Endothelial cell of umbilical vein (primary cell): ENCODE measurements at regions not wholly inside any gene's neighbourhood (a gene's known extent, or its start where the extent isn't known, plus 50 kb on each side); places are given as distances from the start of the nearest gene placed in this dataset.

Experiments used
- BruUV-seq: library from RNA; stranded (reverse); fragments of 400-500 nt; replicated peaks from 2 replicates; lab custom pipeline; 2021; lab: Mats Ljungman, UMichigan
- CTCF ChIA-PET: fragments of 300-600, 350-600 bp; sonication (Branson Sonifier 250); formaldehyde crosslinking; loops from one replicate; lab custom pipeline; 2021; ENCODE audit warnings: antibody characterized with exemption, inconsistent platforms; lab: Charles Lee
- POLR2A ChIA-PET: fragments of 300-600, 350-600 bp; sonication (Branson Sonifier 250); formaldehyde crosslinking; loops from one replicate; lab custom pipeline; 2021; ENCODE audit warnings: antibody characterized with exemption, inconsistent platforms; lab: Charles Lee
- DNase-seq: peaks from one replicate; pipeline ENCODE4 v3.0.0-alpha.2; 2011; ENCODE audit warnings: low read depth, low spot score
- FAIRE-seq: peaks from 2 replicates; lab custom pipeline; 2011; peaks lifted over from hg19 to GRCh38; lab: Jason Lieb, UNC
- H2AFZ ChIP-seq: 2 replicates; pipeline ENCODE4 v1.6.0; 2012; ENCODE audit warnings: low read depth, low read length, control low read depth, inconsistent platforms
- H3K27ac ChIP-seq: 2 replicates; pipeline ENCODE4 v1.5.1; 2011; ENCODE audit warnings: low read depth, mild to moderate bottlenecking, control low read depth, low read length, moderate library complexity; ENCODE audit not compliant: insufficient read depth
- H3K27me3 ChIP-seq, 2 experiments: 2 replicates each; pipeline versions ENCODE4 v1.6.0 to v1.6.1; 2011; ENCODE audit warnings: low read length in 2 of 2, mixed read lengths in 1 of 2; ENCODE audit not compliant: control insufficient read depth in 2 of 2, insufficient read depth in 2 of 2
- H3K36me3 ChIP-seq, 2 experiments: 2 replicates in 1 of 2; 3 replicates in 1 of 2; pipeline ENCODE4 v1.5.1; 2011; ENCODE audit warnings: low read length in 2 of 2, mild to moderate bottlenecking in 1 of 2, moderate library complexity in 1 of 2; ENCODE audit not compliant: control insufficient read depth in 2 of 2, insufficient read depth in 2 of 2; ENCODE audit errors: extremely low read depth in 1 of 2
- H3K4me1 ChIP-seq: 3 replicates; pipeline ENCODE4 v1.5.1; 2011; ENCODE audit warnings: mild to moderate bottlenecking, low read length; ENCODE audit not compliant: control insufficient read depth, insufficient read depth; ENCODE audit errors: extremely low read depth
- H3K4me2 ChIP-seq: 2 replicates; pipeline ENCODE4 v1.6.1; 2011; ENCODE audit warnings: low read length, control low read depth, mixed read lengths; ENCODE audit not compliant: insufficient read depth
- H3K4me3 ChIP-seq, 3 experiments: fragments of 200-600 bp in 1 of 3; sonication (generic), shearing (Covaris generic) in 1 of 3; replicated peaks in 1 of 3; 2 replicates each; pipeline ENCODE4 v1.5.1; 2011 to 2016; ENCODE audit warnings: control low read depth in 3 of 3, low read length in 3 of 3, mild to moderate bottlenecking in 2 of 3, inconsistent platforms in 1 of 3, low read depth in 1 of 3, moderate library complexity in 1 of 3; ENCODE audit not compliant: insufficient read depth in 1 of 3
- H3K79me2 ChIP-seq: 2 replicates; pipeline ENCODE4 v1.6.0; 2012; ENCODE audit warnings: low read length, inconsistent platforms; ENCODE audit not compliant: control insufficient read depth, insufficient read depth
- H3K9ac ChIP-seq: replicated peaks from 2 replicates; pipeline ENCODE3; 2011; ENCODE audit warnings: low read length, control low read depth; ENCODE audit not compliant: insufficient read depth; ENCODE audit errors: extremely low read depth
- H3K9me1 ChIP-seq: replicated peaks from 3 replicates; pipeline ENCODE4 v1.6.0; 2011; ENCODE audit warnings: mild to moderate bottlenecking, low read length; ENCODE audit not compliant: control insufficient read depth, insufficient read depth; ENCODE audit errors: extremely low read depth
- H3K9me3 ChIP-seq: replicated peaks from 2 replicates; pipeline ENCODE4 v1.5.1; 2012; ENCODE audit warnings: low read length, inconsistent platforms; ENCODE audit not compliant: control insufficient read depth, insufficient read depth
- H4K20me1 ChIP-seq: replicated peaks from 2 replicates; pipeline ENCODE3; 2011; ENCODE audit warnings: mild to moderate bottlenecking, low read length; ENCODE audit not compliant: control insufficient read depth, insufficient read depth; ENCODE audit errors: extremely low read depth
- CTCF ChIP-seq, 2 donors: IDR thresholded peaks; 1 replicate in 1 of 2; 2 replicates in 1 of 2; pipeline ENCODE4 v1.5.1; 2011; ENCODE audit warnings: low read length in 2 of 2, mild to moderate bottlenecking in 2 of 2, moderate library complexity in 2 of 2, control low read depth in 1 of 2, inconsistent platforms in 1 of 2, low read depth in 1 of 2; ENCODE audit not compliant: insufficient read depth in 1 of 2; ENCODE audit errors: extremely low read depth in 1 of 2
- EZH2 ChIP-seq: IDR thresholded peaks from 2 replicates; pipeline ENCODE4 v1.6.1; 2012; ENCODE audit warnings: borderline replicate concordance, low read depth, mild to moderate bottlenecking, moderate library complexity, low read length, inconsistent platforms; ENCODE audit not compliant: severe bottlenecking
- FOS ChIP-seq: IDR thresholded peaks from 2 replicates; pipeline ENCODE4 v1.6.1; 2011; ENCODE audit warnings: mild to moderate bottlenecking, low read length, moderate library complexity, borderline replicate concordance; ENCODE audit not compliant: insufficient read depth
- GATA2 ChIP-seq: IDR thresholded peaks from 2 replicates; pipeline ENCODE4 v1.7.0; 2011; ENCODE audit warnings: low read depth, mild to moderate bottlenecking, moderate library complexity, mixed read lengths, low read length; ENCODE audit not compliant: insufficient read length, insufficient read depth
- JUN ChIP-seq: IDR thresholded peaks from 2 replicates; pipeline ENCODE4 v1.6.1; 2011; ENCODE audit warnings: borderline replicate concordance, low read depth; ENCODE audit not compliant: insufficient read length, insufficient read depth
- MAX ChIP-seq: IDR thresholded peaks from 2 replicates; pipeline ENCODE4 v1.6.1; 2011; ENCODE audit not compliant: insufficient read depth, insufficient read length
- MYC ChIP-seq: IDR thresholded peaks from one replicate; pipeline ENCODE4 v1.6.1; 2011; ENCODE audit warnings: mild to moderate bottlenecking, low read depth, low read length
- POLR2A ChIP-seq: IDR thresholded peaks from 2 replicates; pipeline ENCODE4 v1.6.1; 2012; ENCODE audit warnings: low read depth, mild to moderate bottlenecking, control low read depth, low read length
- POLR2AphosphoS5 ChIP-seq: IDR thresholded peaks from 2 replicates; pipeline ENCODE4 v1.6.1; 2012; ENCODE audit warnings: low read depth, mild to moderate bottlenecking, control low read depth, low read length, moderate library complexity; ENCODE audit not compliant: insufficient read depth
- dilution Hi-C: fragments of 300-500 bp; cut with MboI; formaldehyde crosslinking; loops from one replicate; pipeline ENCODE4 v1.15.0; 2019; ENCODE audit warnings: low sequenced_read_pairs; ENCODE audit not compliant: extremely low pct_ligation_motif_present
- intact Hi-C: fragments of 100-400 bp; cut with micrococcal nuclease; formaldehyde crosslinking; loops from one replicate; pipeline ENCODE4 v1.10.0; 2022

- Histone ChIP-seq H3K9ac (no peak overlapping the region), H2AFZ (no peak overlapping the region), H4K20me1 (no peaks in the 10 kb centered on the region), H3K36me3 (no peaks in the 10 kb centered on the region), H3K27ac (no peak overlapping the region), H3K79me2 (no peaks in the 10 kb centered on the region), H3K9me3 (no peaks in the 10 kb centered on the region), H3K9me1 (no peaks in the 10 kb centered on the region), H3K27me3 (no peaks in the 10 kb centered on the region), H3K4me3 (no peak overlapping the region), H3K4me2 (no peak overlapping the region), H3K4me1 (no peaks in the 10 kb centered on the region)
- FAIRE-seq (no peak), DNase-seq (no peak)
- intact Hi-C loops: no loop called here
- TF ChIP-seq CTCF (IDR thresholded peaks at IDR 0.05; ENCODE audit: extremely low read depth in 1 of 2, insufficient read depth in 1 of 2, low read depth in 1 of 2, low read length in 2 of 2): no peak
- TF ChIP-seq POLR2A: no peak
- TF ChIP-seq POLR2AphosphoS5: no peak
- TF ChIP-seq FOS: no peak
- TF ChIP-seq MYC: no peak
- TF ChIP-seq GATA2: no peak
- TF ChIP-seq EZH2: no peak
- no peak for TF ChIP-seq JUN
- no peak for TF ChIP-seq MAX
- CTCF ChIA-PET: interaction anchor here (3.1 kb wide), 1 partner anchor 20 kb away, joined by 11 read pairs; no protein-coding TSS in a partner anchor
- dilution Hi-C loops: no loop called here
- POLR2A ChIA-PET: no interaction called here
- BruUV-seq: no TSS peak
Measured at GRCh38 chr2:217671075-217671474, 331.7 kb downstream of the TNS1 start.
